Coronary artery (tissue), 2 donors: ENCODE measurements at regions not wholly inside any gene's neighbourhood (a gene's known extent, or its start where the extent isn't known, plus 50 kb on each side); places are given as distances from the start of the nearest gene placed in this dataset.

ENCODE experiments used
- DNase-seq: peaks from one replicate; pipeline ENCODE4 v3.0.0-alpha.2; 2017; ENCODE audit warnings: low spot score
- H3K27ac ChIP-seq, 2 donors: fragments of 200-600 bp; sonication (generic); one replicate each; pipeline ENCODE4 v1.5.1; 2016 to 2019
- H3K4me3 ChIP-seq: fragments of 200-600 bp; sonication (generic); 2 replicates; pipeline ENCODE4 v1.5.1; 2016; ENCODE audit warnings: mild to moderate bottlenecking, moderate library complexity
- TF ChIP-seq, protein P1 (sequence below): fragments of 200-600 bp; sonication (generic); IDR thresholded peaks from one replicate; pipeline ENCODE4 v1.5.1; 2019; ENCODE audit warnings: antibody characterized with exemption

DNA sequence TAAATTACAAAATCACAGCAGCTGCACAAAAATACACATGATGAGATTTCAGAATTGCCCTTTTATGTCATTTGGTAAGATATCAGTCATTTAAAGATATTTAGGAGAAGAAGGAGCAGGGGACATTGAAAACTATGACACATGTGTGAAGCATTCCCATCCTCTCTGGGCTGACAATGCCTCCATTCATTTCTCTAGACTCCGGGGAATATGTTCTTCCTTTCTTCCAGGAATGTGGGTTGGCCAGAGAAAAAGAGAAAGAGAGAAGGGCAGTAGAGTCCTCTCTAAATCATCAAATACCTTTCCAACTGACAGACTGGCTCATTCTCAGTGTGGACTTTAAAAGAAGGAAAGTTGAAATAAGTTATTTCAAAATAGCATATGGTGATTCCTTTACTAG, 205.6 kb upstream of the ADAMTSL1 start:
- DNase-seq: no peak
- Histone ChIP-seq H3K4me3 (no peak overlapping the region), H3K27ac (no peak overlapping the region)
- TF ChIP-seq, protein P1, sequence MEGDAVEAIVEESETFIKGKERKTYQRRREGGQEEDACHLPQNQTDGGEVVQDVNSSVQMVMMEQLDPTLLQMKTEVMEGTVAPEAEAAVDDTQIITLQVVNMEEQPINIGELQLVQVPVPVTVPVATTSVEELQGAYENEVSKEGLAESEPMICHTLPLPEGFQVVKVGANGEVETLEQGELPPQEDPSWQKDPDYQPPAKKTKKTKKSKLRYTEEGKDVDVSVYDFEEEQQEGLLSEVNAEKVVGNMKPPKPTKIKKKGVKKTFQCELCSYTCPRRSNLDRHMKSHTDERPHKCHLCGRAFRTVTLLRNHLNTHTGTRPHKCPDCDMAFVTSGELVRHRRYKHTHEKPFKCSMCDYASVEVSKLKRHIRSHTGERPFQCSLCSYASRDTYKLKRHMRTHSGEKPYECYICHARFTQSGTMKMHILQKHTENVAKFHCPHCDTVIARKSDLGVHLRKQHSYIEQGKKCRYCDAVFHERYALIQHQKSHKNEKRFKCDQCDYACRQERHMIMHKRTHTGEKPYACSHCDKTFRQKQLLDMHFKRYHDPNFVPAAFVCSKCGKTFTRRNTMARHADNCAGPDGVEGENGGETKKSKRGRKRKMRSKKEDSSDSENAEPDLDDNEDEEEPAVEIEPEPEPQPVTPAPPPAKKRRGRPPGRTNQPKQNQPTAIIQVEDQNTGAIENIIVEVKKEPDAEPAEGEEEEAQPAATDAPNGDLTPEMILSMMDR: no peak

DNA sequence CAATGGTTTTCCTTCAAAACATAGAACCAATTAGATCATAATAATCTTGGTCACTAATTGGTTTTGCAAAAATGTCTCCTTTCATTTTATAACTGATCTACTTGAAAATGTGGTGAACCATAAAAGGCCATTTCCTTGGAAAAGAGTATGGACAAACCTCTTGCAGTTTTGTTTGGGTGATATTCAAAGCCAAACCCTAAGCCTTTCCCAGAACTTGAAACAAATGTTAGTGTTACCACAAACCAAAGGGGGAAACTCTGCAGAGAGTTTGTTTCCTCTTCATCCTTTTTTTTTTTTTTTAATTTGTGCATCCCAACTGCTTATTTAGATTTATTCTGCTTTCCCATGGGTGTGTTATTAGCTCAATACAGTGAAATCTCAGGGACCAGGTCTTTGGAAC, 204.4 kb upstream of the ADAMTSL1 start:
- H3K27ac ChIP-seq: no peak overlapping the region

DNA sequence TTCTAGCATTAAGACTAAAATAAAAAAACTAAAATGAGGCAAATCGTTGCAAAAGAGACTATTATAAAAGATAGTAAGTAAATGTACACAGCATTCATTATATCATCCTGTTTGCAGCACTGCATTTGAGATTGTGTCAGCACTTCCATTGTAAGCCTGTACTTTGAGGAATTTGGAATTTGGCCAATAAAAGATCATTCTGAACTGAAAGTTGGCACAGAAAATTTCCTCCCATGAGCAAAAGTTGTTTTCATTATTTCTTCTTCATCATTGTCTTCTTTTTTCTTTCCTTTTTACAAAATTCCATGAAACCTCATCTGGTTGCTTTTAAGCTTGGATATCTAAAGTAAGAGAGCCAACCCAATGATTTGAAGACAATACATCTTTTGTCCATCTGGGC, 199.3 kb upstream of the ADAMTSL1 start:
- DNase-seq: no peak
- Histone ChIP-seq H3K4me3 (no peak overlapping the region), H3K27ac (no peak overlapping the region)
- TF ChIP-seq, protein P1: no peak

More for the DNA sequence above, 204.4 kb upstream of the ADAMTSL1 start:
- no peak overlapping the region for H3K4me3 ChIP-seq
- TF ChIP-seq, protein P1: no peak
- DNase-seq: no peak

DNA sequence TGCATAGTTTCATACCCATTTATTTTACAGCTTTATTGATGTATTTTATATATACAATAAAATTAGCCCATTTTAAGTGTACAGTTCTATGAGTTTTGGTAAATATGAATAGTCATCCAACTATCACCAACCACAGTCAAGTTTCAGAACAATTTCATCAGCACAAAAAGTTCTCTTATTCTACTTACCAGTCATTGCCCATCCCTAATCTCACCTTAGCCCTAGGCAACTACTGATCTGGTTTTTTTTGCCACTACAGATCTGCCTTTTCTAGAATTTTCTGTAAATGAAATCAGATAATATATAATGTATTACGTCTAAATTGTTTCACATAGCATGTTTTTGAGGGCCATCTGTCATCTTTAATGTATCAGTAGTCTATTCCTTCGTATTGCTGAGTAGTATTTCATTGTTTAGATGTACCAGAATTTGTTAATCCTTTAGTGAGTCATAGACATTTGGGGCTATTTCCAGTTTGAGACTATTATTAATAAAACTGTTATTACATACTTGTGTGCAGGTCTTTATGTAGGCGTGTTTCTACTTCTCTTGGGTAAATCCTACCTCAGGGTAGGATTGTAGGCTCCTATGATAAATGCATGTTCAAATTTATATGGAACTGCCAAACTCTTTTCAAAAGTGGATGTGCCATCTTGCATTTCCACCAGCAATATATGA, 198.5 kb upstream of the ADAMTSL1 start:
- Histone ChIP-seq H3K4me3 (no peak overlapping the region), H3K27ac (no peak overlapping the region)
- no peak for DNase-seq
- TF ChIP-seq, protein P1: no peak

DNA sequence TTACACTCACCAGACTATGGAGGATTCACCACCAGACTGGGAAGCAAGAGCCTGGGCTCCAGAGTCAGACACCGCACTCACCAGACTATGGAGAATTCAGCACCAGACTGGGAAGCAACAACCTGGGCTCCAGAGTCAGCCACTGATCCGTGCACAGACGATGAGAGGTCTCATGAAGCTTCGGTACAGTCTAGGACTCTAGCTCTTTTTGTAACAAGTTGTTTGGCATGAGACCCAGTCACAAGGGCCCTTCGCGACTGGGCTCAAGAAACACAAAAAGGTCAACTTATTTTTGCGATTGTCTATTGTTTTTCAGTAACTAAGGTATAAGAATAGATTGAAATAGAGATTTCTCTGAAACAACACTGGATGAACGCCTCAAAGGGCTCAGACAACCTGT, 192.7 kb upstream of the ADAMTSL1 start:
- TF ChIP-seq, protein P1: no peak
- H3K27ac ChIP-seq: no peak overlapping the region
- no peak for DNase-seq
- H3K4me3 ChIP-seq: no peak overlapping the region

DNA sequence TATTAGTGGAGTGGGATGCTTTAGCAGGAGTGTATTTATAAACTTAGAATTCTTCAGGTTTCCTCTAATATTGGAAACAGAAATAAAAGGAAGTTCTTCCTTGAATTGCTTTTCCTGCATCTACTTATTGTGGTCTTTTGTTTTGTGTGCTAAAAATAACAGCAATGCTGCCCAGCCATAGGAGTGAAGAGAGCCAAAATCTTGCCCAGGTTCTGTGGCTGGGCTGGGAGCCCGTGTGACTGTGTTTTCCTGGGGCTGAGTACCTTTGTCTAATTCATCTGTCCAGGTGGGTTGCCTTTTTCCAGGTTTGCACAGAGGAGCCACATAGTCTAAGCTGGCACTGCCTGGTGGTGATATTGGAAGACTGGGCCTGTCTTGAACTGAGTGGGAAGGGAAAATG, 179.7 kb upstream of the ADAMTSL1 start:
- no peak overlapping the region for H3K4me3 ChIP-seq
- no peak for DNase-seq
- no peak overlapping the region for H3K27ac ChIP-seq
- TF ChIP-seq, protein P1: no peak

DNA sequence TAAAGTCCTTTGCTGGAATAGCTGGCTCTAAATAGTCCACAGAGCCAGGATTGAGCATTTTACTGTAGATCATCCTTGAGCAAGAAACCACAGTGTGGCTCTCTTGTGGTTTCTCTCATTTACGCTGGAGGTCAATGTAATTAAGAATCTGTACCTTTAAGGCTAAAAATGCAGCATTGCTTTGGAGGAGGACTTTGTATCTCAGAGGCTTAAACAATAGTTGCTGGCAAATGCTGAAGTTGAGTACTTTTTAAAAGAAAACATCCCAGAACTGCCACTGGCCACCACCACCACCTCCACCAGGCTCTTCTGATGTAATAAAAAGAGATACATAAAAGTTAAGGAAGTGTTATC, 177.3 kb upstream of the ADAMTSL1 start:
- DNase-seq: no peak
- TF ChIP-seq, protein P1: no peak
- no peak overlapping the region for H3K27ac ChIP-seq
- peak overlapping the region; percentile 43 for H3K4me3 ChIP-seq
